Mesodermal cell (in vitro differentiated cells): ENCODE measurements at regions not wholly inside any gene's neighbourhood (a gene's known extent, or its start where the extent isn't known, plus 50 kb on each side); places are given as distances from the start of the nearest gene placed in this dataset.
"Not testable (repeated sequence)": the region's sequence is repeated elsewhere in the genome, so short reads cannot be mapped to it uniquely, and the experiment has no call there.

ENCODE experiments used
- H3K27ac ChIP-seq: 2 replicates; pipeline ENCODE4 v1.7.0; 2013; ENCODE audit warnings: mild to moderate bottlenecking, low read depth, low read length, moderate library complexity; ENCODE audit not compliant: severe bottlenecking
- H3K36me3 ChIP-seq: 2 replicates; pipeline ENCODE4 v1.7.1; 2013; ENCODE audit warnings: mild to moderate bottlenecking, low read length, moderate library complexity; ENCODE audit not compliant: control insufficient read depth, insufficient read depth
- H3K4me1 ChIP-seq: one replicate; pipeline ENCODE4 v1.7.1; 2013; ENCODE audit warnings: mild to moderate bottlenecking, low read length; ENCODE audit not compliant: insufficient read depth, control insufficient read depth, poor library complexity, severe bottlenecking
- H3K4me3 ChIP-seq: 2 replicates; pipeline ENCODE4 v1.7.0; 2013; ENCODE audit warnings: low read length, control low read depth, mild to moderate bottlenecking; ENCODE audit not compliant: insufficient read depth, poor library complexity, severe bottlenecking; ENCODE audit errors: extremely low read depth
- H3K9me3 ChIP-seq: 2 replicates; pipeline ENCODE4 v1.7.1; 2013; ENCODE audit warnings: mild to moderate bottlenecking, low read length, moderate library complexity; ENCODE audit not compliant: control insufficient read depth
- WGBS, 2 experiments: methylation state at CpG; one replicate each; pipeline ENCODE4 v1.1.5; 2013; ENCODE audit warnings: missing lambda C conversion rate in 2 of 2; ENCODE audit not compliant: insufficient coverage in 2 of 2; 5-methylcytosine and 5-hydroxymethylcytosine counted together

GRCh38 chr1:58850636-58851035, 66.8 kb upstream of the JUN start:
- H3K36me3 ChIP-seq, result no peaks in the 10 kb centered on the region
- peaks cover 51% of the 10 kb centered on the region for H3K4me1 ChIP-seq
- H3K4me3 ChIP-seq, result no peak overlapping the region
- H3K9me3 ChIP-seq, result no peaks in the 10 kb centered on the region
- no peak overlapping the region for H3K27ac ChIP-seq

GRCh38 chr1:58852731-58853485, 69.1 kb upstream of the JUN start:
- Histone ChIP-seq H3K4me3 (no peak overlapping the region), H3K4me1 (peaks cover 53% of the 10 kb centered on the region), H3K36me3 (no peaks in the 10 kb centered on the region), H3K9me3 (no peaks in the 10 kb centered on the region), H3K27ac (no peak overlapping the region)
- 68 to 79% methylated on average over 6 to 7 of the region's 10 CpGs for WGBS, 2 experiments

GRCh38 chr1:58854576-58854975, 70.7 kb upstream of the JUN start:
- Histone ChIP-seq H3K4me1 (peaks cover 45% of the 10 kb centered on the region), H3K9me3 (no peaks in the 10 kb centered on the region), H3K36me3 (no peaks in the 10 kb centered on the region), H3K4me3 (no peak overlapping the region), H3K27ac (no peak overlapping the region)
- 75 to 88% methylated on average over 2 of the region's 2 CpGs for WGBS, 2 experiments

- no peaks in the 10 kb centered on the region for H3K9me3 ChIP-seq
- H3K27ac ChIP-seq, result no peak overlapping the region
- WGBS, 2 experiments, result 78 to 94% methylated on average over 2 to 5 of the region's 10 CpGs
- H3K4me3 ChIP-seq, result no peak overlapping the region
- peaks cover 37% of the 10 kb centered on the region for H3K4me1 ChIP-seq
- H3K36me3 ChIP-seq, result no peaks in the 10 kb centered on the region
Observed at GRCh38 chr1:58855274-58856165, 71.7 kb upstream of the JUN start.

GRCh38 chr1:58856281-58856680, 72.4 kb upstream of the JUN start:
- peaks cover 37% of the 10 kb centered on the region for H3K4me1 ChIP-seq
- H3K36me3 ChIP-seq, H3K27ac ChIP-seq, H3K9me3 ChIP-seq, H3K4me3 ChIP-seq: not testable (repeated sequence)
- WGBS, 2 experiments, result 100% methylated on average over 1 of the region's 1 CpG; no CpG with 5 or more reads in 1 of the 2 experiments

- WGBS, 2 experiments, result 70 to 80% methylated on average over 3 of the region's 3 CpGs
- no peaks in the 10 kb centered on the region for H3K36me3 ChIP-seq
- no peaks in the 10 kb centered on the region for H3K9me3 ChIP-seq
- no peak overlapping the region for H3K4me3 ChIP-seq
- H3K27ac ChIP-seq, result no peak overlapping the region
- peaks cover 29% of the 10 kb centered on the region for H3K4me1 ChIP-seq
Observed at GRCh38 chr1:58857680-58858673, 74.1 kb upstream of the JUN start.

GRCh38 chr1:58859769-58860485, 76.1 kb upstream of the JUN start:
- Histone ChIP-seq H3K4me1 (peaks cover 9% of the 10 kb centered on the region), H3K9me3 (no peaks in the 10 kb centered on the region), H3K27ac (no peak overlapping the region), H3K4me3 (no peak overlapping the region), H3K36me3 (no peaks in the 10 kb centered on the region)
- WGBS, 2 experiments, result 88 to 100% methylated on average over 1 of the region's 3 CpGs

- H3K27ac ChIP-seq, result no peak overlapping the region
- H3K4me3 ChIP-seq, result no peak overlapping the region
- H3K36me3 ChIP-seq, result no peaks in the 10 kb centered on the region
- 91 to 92% methylated on average over 1 of the region's 1 CpG for WGBS, 2 experiments
- no peaks in the 10 kb centered on the region for H3K4me1 ChIP-seq
- no peaks in the 10 kb centered on the region for H3K9me3 ChIP-seq
Observed at GRCh38 chr1:58861076-58861475, 77.2 kb upstream of the JUN start.

- Histone ChIP-seq H3K4me3 (no peak overlapping the region), H3K9me3 (no peaks in the 10 kb centered on the region), H3K36me3 (no peaks in the 10 kb centered on the region), H3K4me1 (no peaks in the 10 kb centered on the region), H3K27ac (no peak overlapping the region)
Observed at GRCh38 chr1:58861506-58861905, 77.7 kb upstream of the JUN start.
